Stomach (tissue), 4 donors: ENCODE measurements at regions not wholly inside any gene's neighbourhood (a gene's known extent, or its start where the extent isn't known, plus 50 kb on each side); places are given as distances from the start of the nearest gene placed in this dataset.

Experiments
- POLR2A ChIP-seq, 4 donors: fragments of 450-650 bp; IDR thresholded peaks; one replicate each; pipeline ENCODE4 v1.6.1; 2016; ENCODE audit warnings: antibody characterized with exemption in 4 of 4, control low read depth in 2 of 4, mild to moderate bottlenecking in 1 of 4, moderate library complexity in 1 of 4
- TF ChIP-seq, protein P1 (sequence below), 7 experiments: fragments of 450-650 bp in 4 of 7; fragments of 200-600 bp in 3 of 7; sonication (generic) in 3 of 7; IDR thresholded peaks; one replicate each; pipeline ENCODE4 v1.5.1; 2016 to 2019; ENCODE audit warnings: antibody characterized with exemption in 7 of 7, control low read depth in 2 of 7, mild to moderate bottlenecking in 1 of 7

DNA sequence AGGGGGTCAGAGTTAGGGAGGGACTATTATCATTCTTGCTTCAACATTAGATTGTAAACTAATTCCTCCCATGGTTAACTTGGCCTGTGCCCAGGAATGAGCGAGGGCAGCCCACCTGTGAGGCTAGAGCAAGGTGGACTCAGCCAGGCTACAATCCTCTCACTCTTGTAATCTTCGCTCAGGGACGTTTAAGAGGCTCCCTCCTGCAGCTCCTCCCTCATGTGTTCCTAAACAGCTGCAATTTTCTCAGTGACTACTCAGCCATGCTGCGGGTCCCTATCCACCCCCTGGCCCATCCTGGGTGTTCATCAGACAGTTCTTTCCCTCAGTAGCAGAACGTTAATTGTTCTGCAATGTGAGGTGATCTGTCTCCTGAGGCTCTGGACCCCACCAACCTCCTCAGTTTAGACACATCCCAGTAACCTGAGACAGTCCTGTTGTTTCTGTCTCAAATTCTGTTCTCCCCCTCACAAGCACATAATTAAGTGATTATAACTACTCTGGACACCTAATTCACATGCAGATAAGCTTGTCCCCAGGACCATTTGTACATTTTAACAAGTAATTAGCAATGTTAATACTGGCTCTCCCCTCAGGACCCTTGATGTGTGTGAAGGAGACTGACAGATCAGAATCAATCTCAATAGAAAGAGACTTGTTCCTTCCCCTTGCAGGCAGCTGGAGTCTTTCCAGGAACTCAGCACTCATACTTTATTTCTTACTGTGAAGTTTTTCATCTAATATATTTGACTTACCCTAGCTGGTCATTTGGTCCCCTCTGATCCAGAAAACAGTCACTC lies 337.2 kb upstream of the B3GAT1 start:
- TF ChIP-seq, protein P1, sequence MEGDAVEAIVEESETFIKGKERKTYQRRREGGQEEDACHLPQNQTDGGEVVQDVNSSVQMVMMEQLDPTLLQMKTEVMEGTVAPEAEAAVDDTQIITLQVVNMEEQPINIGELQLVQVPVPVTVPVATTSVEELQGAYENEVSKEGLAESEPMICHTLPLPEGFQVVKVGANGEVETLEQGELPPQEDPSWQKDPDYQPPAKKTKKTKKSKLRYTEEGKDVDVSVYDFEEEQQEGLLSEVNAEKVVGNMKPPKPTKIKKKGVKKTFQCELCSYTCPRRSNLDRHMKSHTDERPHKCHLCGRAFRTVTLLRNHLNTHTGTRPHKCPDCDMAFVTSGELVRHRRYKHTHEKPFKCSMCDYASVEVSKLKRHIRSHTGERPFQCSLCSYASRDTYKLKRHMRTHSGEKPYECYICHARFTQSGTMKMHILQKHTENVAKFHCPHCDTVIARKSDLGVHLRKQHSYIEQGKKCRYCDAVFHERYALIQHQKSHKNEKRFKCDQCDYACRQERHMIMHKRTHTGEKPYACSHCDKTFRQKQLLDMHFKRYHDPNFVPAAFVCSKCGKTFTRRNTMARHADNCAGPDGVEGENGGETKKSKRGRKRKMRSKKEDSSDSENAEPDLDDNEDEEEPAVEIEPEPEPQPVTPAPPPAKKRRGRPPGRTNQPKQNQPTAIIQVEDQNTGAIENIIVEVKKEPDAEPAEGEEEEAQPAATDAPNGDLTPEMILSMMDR (IDR thresholded peaks at IDR 0.05): no peak
- no peak for TF ChIP-seq POLR2A (IDR thresholded peaks at IDR 0.05)
